Activated T-helper 1 cell treated with anti-CD3 and anti-CD28 coated beads, Interleukin-12 subunit alpha, Interleukin-12 subunit beta, Interleukin-2, Interleukin-4 antibody, amounts not matched to agents 30 ng/mL and 10 ng/mL and 1 ng/mL, durations not matched to agents 14 hours and 24 hours and 36 hours (primary cell): ENCODE measurements at regions not wholly inside any gene's neighbourhood (a gene's known extent, or its start where the extent isn't known, plus 50 kb on each side); places are given as distances from the start of the nearest gene placed in this dataset.

Experiments
- DNase-seq: peaks from one replicate; pipeline ENCODE4 v3.0.0; 2021; ENCODE audit warnings: low spot score
- H3K27ac Mint-ChIP-seq: one replicate; pipeline ENCODE4 v1.8.0; 2021; ENCODE audit warnings: mild to moderate bottlenecking, mixed read lengths
- H3K27me3 Mint-ChIP-seq: one replicate; pipeline ENCODE4 v1.8.0; 2022; ENCODE audit warnings: mild to moderate bottlenecking, moderate library complexity, mixed read lengths; ENCODE audit not compliant: insufficient read depth
- H3K36me3 Mint-ChIP-seq: one replicate; pipeline ENCODE4 v1.8.0; 2021; ENCODE audit warnings: low read depth, mixed read lengths
- H3K4me1 Mint-ChIP-seq: one replicate; pipeline ENCODE4 v1.8.0; 2021; ENCODE audit warnings: low read depth, mixed read lengths
- H3K4me3 Mint-ChIP-seq: one replicate; pipeline ENCODE4 v1.8.0; 2021; ENCODE audit warnings: mild to moderate bottlenecking, moderate library complexity, mixed read lengths
- H3K9me3 Mint-ChIP-seq: one replicate; pipeline ENCODE4 v1.8.0; 2021; ENCODE audit warnings: mixed read lengths
- intact Hi-C: fragments of 100-400 bp; cut with micrococcal nuclease; formaldehyde crosslinking; loops from one replicate; pipeline ENCODE4 v1.15.1; 2024

DNA sequence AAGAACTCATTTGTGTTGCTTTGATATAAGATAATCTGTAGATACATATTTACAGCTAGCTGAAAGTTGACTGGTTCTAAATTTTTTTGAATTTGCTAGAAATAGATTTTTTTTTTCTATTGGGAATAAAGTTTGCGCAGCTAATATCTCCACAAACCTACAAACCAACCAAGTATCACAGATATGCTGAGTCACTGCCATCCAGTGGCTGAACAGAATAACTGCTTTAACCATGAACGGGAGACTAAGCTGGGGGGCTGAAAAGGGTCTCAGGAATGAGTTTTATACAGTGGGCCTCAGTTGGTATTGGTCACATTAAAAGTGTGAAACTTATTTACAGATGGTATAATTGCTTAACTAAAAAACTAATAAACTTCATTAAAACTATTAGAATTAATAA lies 326.7 kb upstream of the CNR1 start:
- H3K27me3 Mint-ChIP-seq: peaks cover 2% of the 10 kb centered on the region

DNA sequence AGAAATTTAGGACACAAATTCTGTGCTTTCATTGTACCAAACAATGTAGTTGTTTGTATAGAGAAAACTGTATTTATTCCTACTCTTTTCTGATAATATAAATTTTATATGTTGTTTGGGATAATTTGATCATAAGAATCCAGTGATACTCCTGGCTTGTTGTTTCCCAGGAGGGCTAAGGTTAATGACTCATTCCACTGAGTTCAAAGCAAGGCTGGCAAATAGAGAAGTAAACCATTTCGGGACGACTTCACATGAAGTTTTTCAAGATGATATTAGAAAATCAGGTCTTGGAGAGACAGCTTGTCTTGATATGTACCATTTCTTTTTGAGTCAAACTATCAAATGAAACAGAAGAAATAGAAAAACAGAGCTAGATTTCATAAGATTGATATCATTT lies 326.1 kb upstream of the CNR1 start:
- Mint-ChIP-seq H3K4me1 (no peaks in the 10 kb centered on the region), H3K9me3 (no peaks in the 10 kb centered on the region), H3K27me3 (no peaks in the 10 kb centered on the region), H3K4me3 (no peak overlapping the region), H3K27ac (no peak overlapping the region), H3K36me3 (no peaks in the 10 kb centered on the region)
- intact Hi-C loops: no loop called here
- DNase-seq: no peak

More for the DNA sequence above, 326.7 kb upstream of the CNR1 start:
- Mint-ChIP-seq H3K4me1 (no peaks in the 10 kb centered on the region), H3K36me3 (no peaks in the 10 kb centered on the region), H3K27ac (no peak overlapping the region), H3K4me3 (no peak overlapping the region), H3K9me3 (no peaks in the 10 kb centered on the region)
- no peak for DNase-seq
- intact Hi-C loops: no loop called here

DNA sequence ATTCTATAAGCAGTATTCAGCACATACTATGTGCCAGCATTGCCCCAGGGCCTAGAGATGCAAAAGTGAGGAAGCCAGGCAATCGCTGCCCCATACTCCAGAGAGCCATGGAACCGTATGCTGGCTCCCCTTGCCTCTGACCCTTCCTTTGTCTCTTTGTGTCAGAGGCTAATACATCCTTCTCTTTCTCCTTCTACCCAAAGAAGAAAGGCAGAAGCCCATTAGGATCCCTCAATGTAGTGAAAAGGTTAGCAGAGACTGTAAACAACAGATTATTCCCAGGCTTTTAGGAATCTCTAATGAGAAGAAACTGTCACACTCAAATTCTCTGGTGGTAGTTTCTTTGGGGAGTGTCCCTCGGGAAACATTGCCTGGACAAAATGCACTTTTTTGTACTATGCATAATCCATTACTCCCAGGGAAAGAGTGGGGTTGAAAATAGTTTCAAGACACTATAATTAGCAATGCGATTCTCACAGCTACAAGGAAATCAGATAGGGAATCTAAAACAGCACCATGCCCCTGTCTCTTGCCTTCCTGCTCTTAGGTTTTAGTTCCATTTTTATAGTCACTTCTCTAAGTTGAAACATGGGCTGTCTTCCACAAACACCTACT lies 325.2 kb upstream of the CNR1 start:
- H3K9me3 Mint-ChIP-seq: no peaks in the 10 kb centered on the region
- H3K36me3 Mint-ChIP-seq: no peaks in the 10 kb centered on the region
- intact Hi-C loops: no loop called here

DNA sequence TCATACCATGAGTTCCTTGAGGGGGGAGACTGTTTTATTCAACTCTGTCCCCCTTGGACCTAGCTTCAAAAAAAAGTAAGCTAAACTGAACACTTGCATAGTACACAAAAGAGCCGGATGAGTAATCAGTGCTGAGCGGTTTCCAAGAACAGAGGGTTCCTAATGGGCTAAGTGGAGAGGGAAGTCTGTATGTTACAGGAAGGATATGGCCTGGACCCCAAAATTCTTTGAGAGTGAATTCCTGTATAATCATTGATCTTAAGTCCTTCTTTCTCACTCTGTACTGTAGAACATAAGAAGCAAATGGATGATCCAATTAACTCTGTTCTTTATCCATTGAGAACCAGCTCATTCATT lies 324.7 kb upstream of the CNR1 start:
- Mint-ChIP-seq H3K27me3 (no peaks in the 10 kb centered on the region), H3K36me3 (no peaks in the 10 kb centered on the region)

More for the DNA sequence above, 325.2 kb upstream of the CNR1 start:
- Mint-ChIP-seq H3K4me3 (no peak overlapping the region), H3K27ac (no peak overlapping the region), H3K4me1 (no peaks in the 10 kb centered on the region), H3K27me3 (no peaks in the 10 kb centered on the region)
- no peak for DNase-seq

DNA sequence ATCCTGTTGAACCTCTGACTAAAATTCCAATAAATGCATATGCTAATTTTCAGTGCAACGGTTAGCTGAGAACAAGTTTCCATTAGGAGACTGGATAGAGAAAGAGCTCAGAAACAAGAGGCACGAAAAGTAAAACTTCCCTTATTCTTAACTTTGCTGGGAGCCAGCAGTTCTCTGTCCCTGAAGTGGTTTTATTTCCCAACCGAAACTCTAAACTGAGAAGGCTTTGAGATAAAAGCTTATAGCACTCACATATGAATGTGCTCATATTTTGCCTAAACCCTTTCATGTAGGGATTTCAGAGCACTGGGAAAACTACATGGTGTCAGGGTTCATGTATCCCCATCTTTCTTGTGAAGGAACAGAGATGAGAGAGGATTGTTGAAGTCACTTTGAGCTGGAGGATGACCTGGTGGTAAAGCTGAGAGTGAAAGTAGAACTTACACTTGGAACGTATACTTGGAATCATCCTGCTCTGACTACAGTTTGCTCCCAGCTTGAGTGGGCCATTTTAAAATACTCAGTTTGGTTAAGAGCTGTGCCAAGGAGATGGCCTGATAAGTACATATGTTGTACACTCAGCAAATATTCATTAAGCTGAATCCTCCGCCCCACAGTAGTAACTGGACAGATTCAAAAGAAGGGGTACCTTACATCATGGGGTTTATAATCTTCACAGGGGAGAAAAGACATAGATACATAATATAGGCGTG lies 324.2 kb upstream of the CNR1 start:
- Mint-ChIP-seq H3K36me3 (no peaks in the 10 kb centered on the region), H3K27me3 (no peaks in the 10 kb centered on the region), H3K27ac (no peak overlapping the region), H3K4me1 (no peaks in the 10 kb centered on the region), H3K4me3 (no peak overlapping the region), H3K9me3 (no peaks in the 10 kb centered on the region)
- no peak for DNase-seq
- intact Hi-C loops: no loop called here

More for the DNA sequence above, 324.7 kb upstream of the CNR1 start:
- H3K4me1 Mint-ChIP-seq: no peaks in the 10 kb centered on the region
- no peak overlapping the region for H3K27ac Mint-ChIP-seq
- H3K9me3 Mint-ChIP-seq: no peaks in the 10 kb centered on the region
- intact Hi-C loops: no loop called here
- DNase-seq: no peak
- no peak overlapping the region for H3K4me3 Mint-ChIP-seq

DNA sequence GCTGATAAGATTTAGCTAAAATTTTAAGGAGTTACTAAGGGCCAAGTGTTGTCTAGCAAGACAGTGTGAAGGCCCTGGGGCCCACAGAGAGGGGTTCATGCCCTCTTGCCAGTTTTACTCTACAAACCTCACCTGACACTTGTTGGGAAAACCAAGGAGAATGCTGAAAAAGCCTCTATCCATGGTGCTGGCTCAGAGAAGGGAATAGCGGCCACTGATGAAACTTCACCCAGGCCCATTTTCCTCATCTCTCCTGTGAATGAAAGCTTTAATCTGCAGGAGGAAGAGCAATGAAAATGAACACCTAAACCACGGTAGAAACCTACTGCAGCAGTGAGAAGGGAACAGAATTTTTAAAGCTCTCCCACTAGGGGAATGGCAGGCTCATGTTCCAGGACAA lies 317.3 kb upstream of the CNR1 start:
- DNase-seq: no peak
- Mint-ChIP-seq H3K36me3 (no peaks in the 10 kb centered on the region), H3K9me3 (peaks cover 4% of the 10 kb centered on the region), H3K4me1 (no peaks in the 10 kb centered on the region), H3K27me3 (no peaks in the 10 kb centered on the region), H3K27ac (no peak overlapping the region), H3K4me3 (no peak overlapping the region)
- intact Hi-C loops: no loop called here

DNA sequence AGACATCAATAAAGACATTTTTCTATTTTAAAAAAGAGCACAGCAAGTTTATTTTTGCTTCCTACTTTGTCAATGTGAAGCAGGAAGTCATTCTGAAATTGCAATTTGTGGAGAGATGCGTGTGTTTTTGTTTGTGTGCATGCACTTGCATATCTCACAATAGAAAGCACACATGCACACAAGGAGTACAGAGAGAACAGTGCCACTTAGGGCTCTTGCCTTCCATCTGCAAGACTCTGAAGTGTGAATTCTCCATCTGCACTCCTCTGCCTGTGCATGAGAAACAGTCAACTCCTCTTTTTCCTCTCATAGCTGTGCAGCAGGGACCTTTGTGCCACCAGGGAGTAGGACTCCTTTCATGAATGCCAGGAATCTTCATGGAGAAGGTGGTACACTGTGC lies 316.3 kb upstream of the CNR1 start:
- no peak for DNase-seq
- H3K36me3 Mint-ChIP-seq: no peaks in the 10 kb centered on the region
- no peak overlapping the region for H3K27ac Mint-ChIP-seq

DNA sequence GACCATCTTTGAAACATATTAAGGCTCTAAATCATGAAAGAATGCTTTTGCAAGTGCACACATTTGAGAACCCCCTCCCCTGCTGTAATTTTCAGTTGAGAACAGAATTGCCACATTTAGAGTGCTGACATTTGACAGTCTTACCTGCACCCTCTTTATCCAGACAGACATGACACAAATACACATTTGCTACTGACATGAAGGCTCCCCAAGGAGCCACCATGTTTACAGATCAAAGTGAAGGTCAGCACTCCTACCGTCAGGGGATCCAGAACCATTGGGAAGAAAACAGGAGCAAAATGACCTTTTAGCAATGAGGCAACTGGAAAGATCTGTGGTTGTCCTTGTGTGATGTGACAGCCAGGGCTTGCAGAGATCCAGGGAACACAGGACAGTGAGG lies 315.4 kb upstream of the CNR1 start:
- H3K4me1 Mint-ChIP-seq: no peaks in the 10 kb centered on the region
- H3K4me3 Mint-ChIP-seq: no peak overlapping the region
- no peaks in the 10 kb centered on the region for H3K36me3 Mint-ChIP-seq
- DNase-seq: no peak
- peaks cover 4% of the 10 kb centered on the region for H3K9me3 Mint-ChIP-seq
- H3K27me3 Mint-ChIP-seq: no peaks in the 10 kb centered on the region
- intact Hi-C loops: no loop called here
- H3K27ac Mint-ChIP-seq: no peak overlapping the region

More for the DNA sequence above, 316.3 kb upstream of the CNR1 start:
- Mint-ChIP-seq H3K9me3 (peaks cover 4% of the 10 kb centered on the region), H3K4me1 (no peaks in the 10 kb centered on the region), H3K27me3 (no peaks in the 10 kb centered on the region), H3K4me3 (no peak overlapping the region)
- intact Hi-C loops: no loop called here

DNA sequence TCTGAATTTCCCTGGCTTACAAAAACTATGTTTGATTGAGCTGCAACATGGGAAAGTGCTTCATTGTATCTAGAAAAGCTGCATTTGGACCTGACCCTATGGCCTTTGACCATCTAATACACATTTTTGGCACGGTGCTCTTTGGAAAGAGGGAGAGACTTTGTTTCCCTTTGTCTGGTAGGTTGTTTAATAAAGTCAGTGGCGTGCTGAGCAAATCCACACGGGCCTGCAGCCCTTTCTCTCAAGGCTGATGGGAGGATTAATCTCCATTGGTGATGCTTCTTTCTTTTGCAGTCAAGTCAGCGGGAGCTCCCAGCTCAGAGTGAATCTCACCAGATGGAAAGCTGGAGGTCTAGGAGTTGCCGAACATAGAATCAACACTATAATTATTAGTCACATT lies 314.7 kb upstream of the CNR1 start:
- H3K9me3 Mint-ChIP-seq: peaks cover 4% of the 10 kb centered on the region
- no peaks in the 10 kb centered on the region for H3K4me1 Mint-ChIP-seq
- no peaks in the 10 kb centered on the region for H3K36me3 Mint-ChIP-seq
- no peak overlapping the region for H3K4me3 Mint-ChIP-seq
- H3K27me3 Mint-ChIP-seq: no peaks in the 10 kb centered on the region
- no peak overlapping the region for H3K27ac Mint-ChIP-seq
- DNase-seq: no peak
- intact Hi-C loops: no loop called here

DNA sequence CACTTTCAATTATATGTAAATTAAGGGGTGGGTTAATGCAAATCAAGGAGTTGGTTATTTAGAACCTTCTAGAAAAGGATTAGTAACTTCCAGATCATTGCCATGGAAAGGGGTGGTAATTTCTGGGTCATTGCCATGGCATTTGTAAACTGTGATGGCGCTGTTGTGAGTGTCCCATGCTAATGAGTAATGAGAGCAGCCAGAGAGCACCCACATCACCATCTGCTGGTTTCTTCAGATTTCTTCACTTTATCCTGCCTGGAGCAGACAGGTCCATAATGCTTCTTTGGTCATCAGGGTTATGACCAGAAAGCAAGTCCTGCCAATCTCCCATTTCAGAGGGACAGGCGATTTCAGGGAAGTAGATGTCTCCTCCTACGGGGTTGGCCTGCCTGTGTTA lies 311.3 kb upstream of the CNR1 start:
- intact Hi-C loops: no loop called here
- Mint-ChIP-seq H3K9me3 (no peaks in the 10 kb centered on the region), H3K36me3 (no peaks in the 10 kb centered on the region), H3K27me3 (no peaks in the 10 kb centered on the region), H3K4me1 (no peaks in the 10 kb centered on the region), H3K27ac (no peak overlapping the region), H3K4me3 (no peak overlapping the region)
- no peak for DNase-seq

DNA sequence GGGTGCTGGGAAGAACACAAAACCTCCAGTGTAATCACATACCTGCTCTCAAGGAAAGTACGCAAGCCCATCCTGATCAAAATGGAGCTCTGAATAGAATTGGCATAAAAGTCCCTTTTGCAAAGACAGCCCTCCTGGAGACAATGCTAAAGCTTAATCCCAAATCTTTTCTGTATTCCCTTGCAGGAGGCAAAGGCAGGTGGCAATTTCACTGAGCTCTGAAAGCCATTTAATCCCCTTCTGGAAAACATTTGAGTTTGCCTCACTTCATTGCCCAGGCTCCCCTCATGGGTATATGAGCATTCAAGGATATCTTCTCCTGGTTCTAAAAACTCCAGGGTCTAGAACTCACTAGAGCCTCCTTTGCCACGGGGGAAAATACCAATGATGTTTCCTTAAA lies 310.2 kb upstream of the CNR1 start:
- H3K36me3 Mint-ChIP-seq: no peaks in the 10 kb centered on the region
- H3K4me1 Mint-ChIP-seq: no peaks in the 10 kb centered on the region
- no peaks in the 10 kb centered on the region for H3K27me3 Mint-ChIP-seq
- H3K4me3 Mint-ChIP-seq: no peak overlapping the region
- H3K9me3 Mint-ChIP-seq: no peaks in the 10 kb centered on the region
- intact Hi-C loops: no loop called here
- no peak for DNase-seq
- no peak overlapping the region for H3K27ac Mint-ChIP-seq

DNA sequence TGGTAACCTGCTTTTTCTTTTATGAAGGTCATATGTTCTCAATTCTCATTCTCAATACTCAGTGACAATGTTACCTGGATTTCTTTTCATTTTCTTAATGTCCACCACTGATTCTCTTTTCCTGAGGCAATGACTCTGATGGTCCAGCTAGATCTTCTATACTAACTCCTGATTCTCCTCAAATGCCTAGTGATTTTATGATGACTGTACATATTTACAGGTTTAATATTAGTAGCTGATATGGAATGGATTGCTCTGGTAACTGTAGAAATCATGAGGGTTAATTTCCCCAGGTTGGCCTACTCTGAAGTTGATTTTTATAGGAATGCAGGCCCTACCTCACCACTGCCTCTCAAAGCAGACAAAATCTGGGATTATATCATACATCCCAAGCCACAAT lies 308.6 kb upstream of the CNR1 start:
- H3K4me3 Mint-ChIP-seq: no peak overlapping the region
- no peaks in the 10 kb centered on the region for H3K27me3 Mint-ChIP-seq
- intact Hi-C loops: no loop called here

DNA sequence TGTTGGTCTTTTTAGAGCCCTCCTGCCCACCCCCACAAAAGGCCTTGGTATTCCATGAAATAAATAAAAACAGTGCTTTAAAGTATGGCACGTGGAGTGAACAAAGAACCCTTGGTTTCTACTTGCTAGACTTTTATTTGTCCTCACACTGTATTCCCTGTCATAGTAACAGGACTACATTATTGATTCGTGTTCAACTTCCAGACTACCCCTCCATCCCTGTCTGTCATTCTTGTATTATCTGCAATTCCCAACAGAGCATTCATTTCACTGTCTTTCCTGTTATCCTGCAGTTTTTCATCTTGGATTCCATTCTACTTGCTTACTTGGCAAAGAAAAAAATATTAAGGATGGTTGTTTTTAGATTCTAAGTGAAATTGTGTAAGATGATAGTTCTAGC lies 307.4 kb upstream of the CNR1 start:
- intact Hi-C loops: no loop called here
- H3K36me3 Mint-ChIP-seq: no peaks in the 10 kb centered on the region
- H3K4me1 Mint-ChIP-seq: no peaks in the 10 kb centered on the region
- no peaks in the 10 kb centered on the region for H3K9me3 Mint-ChIP-seq
- no peaks in the 10 kb centered on the region for H3K27me3 Mint-ChIP-seq
- no peak for DNase-seq
- no peak overlapping the region for H3K4me3 Mint-ChIP-seq
- no peak overlapping the region for H3K27ac Mint-ChIP-seq

More for the DNA sequence above, 308.6 kb upstream of the CNR1 start:
- Mint-ChIP-seq H3K36me3 (no peaks in the 10 kb centered on the region), H3K27ac (no peak overlapping the region), H3K4me1 (no peaks in the 10 kb centered on the region), H3K9me3 (no peaks in the 10 kb centered on the region)
- no peak for DNase-seq
